ENCODE measurements at regions not wholly inside any gene's neighbourhood (a gene's known extent, or its start where the extent isn't known, plus 50 kb on each side); places are given as distances from the start of the nearest gene placed in this dataset.
"Not testable (repeated sequence)": the region's sequence is repeated elsewhere in the genome, so short reads cannot be mapped to it uniquely, and the experiment has no call there.

DNA sequence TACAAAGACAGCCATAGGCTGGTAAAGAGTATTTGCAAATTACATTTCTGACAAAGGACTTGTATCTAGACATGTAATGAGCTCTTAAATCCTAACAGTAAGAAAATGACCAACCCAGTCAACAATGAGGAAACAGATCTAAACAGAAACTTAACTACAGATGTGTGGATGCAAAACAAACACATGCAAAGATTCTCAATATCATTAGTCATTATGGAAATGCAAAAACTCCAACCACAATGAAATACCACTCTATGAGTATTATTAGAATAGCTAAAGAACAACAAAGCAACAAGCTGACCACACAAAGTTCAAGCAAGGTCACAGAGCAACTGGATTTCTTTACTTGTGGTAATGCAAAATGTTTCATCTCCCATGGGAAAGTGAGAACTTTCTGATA is 275.3 kb upstream of the DPP6 start:
- H3K36me3 Mint-ChIP-seq; intact Hi-C loops (cut with micrococcal nuclease); H3K27me3 Mint-ChIP-seq; H3K36me3 ChIP-seq (ENCODE audit: insufficient read depth, low read length); H3K27ac ChIP-seq (ENCODE audit: low read depth, low read length); H3K27ac Mint-ChIP-seq; H3K9me3 Mint-ChIP-seq; POLR2A ChIA-PET (ENCODE audit: partially characterized antibody); H3K4me3 ChIP-seq (ENCODE audit: low read length in 2 of 2); H3K4me3 Mint-ChIP-seq; DNase-seq; H3K9me3 ChIP-seq (ENCODE audit: control insufficient read depth in 1 of 2, low read length in 2 of 2); CTCF ChIA-PET (ENCODE audit: partially characterized antibody); H3K27me3 ChIP-seq (ENCODE audit: insufficient read depth, low read length); H3K4me1 ChIP-seq (ENCODE audit: insufficient read depth, low read length); H3K4me1 Mint-ChIP-seq: not testable (repeated sequence)

GRCh38 chr7:153797363-153797762 is 254.8 kb upstream of the DPP6 start:
- H3K27ac Mint-ChIP-seq; H3K27ac ChIP-seq (ENCODE audit: low read depth, low read length); H3K4me3 ChIP-seq (ENCODE audit: low read length in 2 of 2); H3K4me3 Mint-ChIP-seq; H3K27me3 Mint-ChIP-seq; CTCF ChIA-PET (ENCODE audit: partially characterized antibody); H3K27me3 ChIP-seq (ENCODE audit: insufficient read depth, low read length); DNase-seq; H3K36me3 ChIP-seq (ENCODE audit: insufficient read depth, low read length); POLR2A ChIA-PET (ENCODE audit: partially characterized antibody); H3K4me1 Mint-ChIP-seq; intact Hi-C loops (cut with micrococcal nuclease); H3K36me3 Mint-ChIP-seq; H3K9me3 Mint-ChIP-seq; H3K4me1 ChIP-seq (ENCODE audit: insufficient read depth, low read length); H3K9me3 ChIP-seq (ENCODE audit: control insufficient read depth in 1 of 2, low read length in 2 of 2): not testable (repeated sequence)

DNA sequence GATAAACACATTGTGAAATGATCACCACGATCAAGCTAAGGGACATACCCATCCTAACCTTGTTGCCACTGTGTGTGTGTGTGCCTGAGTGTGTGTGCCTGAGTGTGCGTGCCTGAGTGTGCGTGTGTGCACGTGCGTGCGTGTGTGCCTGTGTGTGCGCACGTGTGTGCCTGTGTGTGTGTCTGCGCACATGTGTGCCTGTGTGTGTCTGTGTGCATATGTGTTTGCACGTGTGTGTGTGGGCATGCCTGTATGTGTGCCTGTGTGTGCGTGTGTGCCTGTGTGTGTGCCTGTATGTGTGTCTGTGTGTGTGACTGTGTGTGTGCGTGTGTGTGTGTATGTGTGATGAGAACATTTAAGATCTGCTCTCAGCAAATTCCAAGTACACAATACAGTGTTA is 244.1 kb upstream of the DPP6 start:
- Mint-ChIP-seq H3K27me3 (no peaks in the 10 kb centered on the region), H3K4me1 (no peaks in the 10 kb centered on the region), H3K36me3 (no peaks in the 10 kb centered on the region), H3K9me3 (peaks cover 0 to 11% (median 3%) of the 10 kb centered on the region in 8 donors), H3K4me3 (no peak overlapping the region), H3K27ac (no peak overlapping the region)
- intact Hi-C loops (cut with micrococcal nuclease): no loop called here
- no peak overlapping the region for H3K27ac ChIP-seq (ENCODE audit: low read depth, low read length)
- ChIA-PET CTCF (ENCODE audit: partially characterized antibody) (no interaction called here), POLR2A (ENCODE audit: partially characterized antibody) (no interaction called here)
- H3K9me3 ChIP-seq (ENCODE audit: control insufficient read depth in 1 of 2, low read length in 2 of 2): no peaks in the 10 kb centered on the region
- H3K27me3 ChIP-seq (ENCODE audit: insufficient read depth, low read length): no peaks in the 10 kb centered on the region
- H3K4me1 ChIP-seq (ENCODE audit: insufficient read depth, low read length): no peaks in the 10 kb centered on the region
- H3K36me3 ChIP-seq (ENCODE audit: insufficient read depth, low read length): no peaks in the 10 kb centered on the region
- no peak overlapping the region for H3K4me3 ChIP-seq (ENCODE audit: low read length in 2 of 2)
- no peak for DNase-seq

DNA sequence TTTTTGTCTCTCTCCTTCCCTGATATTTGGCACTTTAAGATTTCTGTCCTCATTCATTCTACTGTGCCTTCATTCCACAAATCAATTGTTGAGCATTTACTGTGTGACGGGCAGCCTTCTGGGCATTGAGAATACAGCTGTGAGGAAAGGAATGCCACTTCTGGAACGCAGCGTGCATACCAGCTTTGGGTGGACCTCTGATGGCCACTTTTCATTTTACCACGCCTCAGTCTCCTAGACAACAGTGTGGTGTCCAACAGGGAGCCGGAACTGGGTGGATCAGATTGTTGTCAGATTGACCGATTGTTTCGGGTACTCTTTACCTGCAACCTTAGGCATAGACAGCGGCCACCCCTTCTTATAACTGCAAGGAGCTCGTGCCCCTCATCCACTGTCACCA is 222.7 kb upstream of the DPP6 start:
- no peak overlapping the region for H3K4me3 Mint-ChIP-seq
- CTCF ChIA-PET (ENCODE audit: partially characterized antibody): no interaction called here

DNA sequence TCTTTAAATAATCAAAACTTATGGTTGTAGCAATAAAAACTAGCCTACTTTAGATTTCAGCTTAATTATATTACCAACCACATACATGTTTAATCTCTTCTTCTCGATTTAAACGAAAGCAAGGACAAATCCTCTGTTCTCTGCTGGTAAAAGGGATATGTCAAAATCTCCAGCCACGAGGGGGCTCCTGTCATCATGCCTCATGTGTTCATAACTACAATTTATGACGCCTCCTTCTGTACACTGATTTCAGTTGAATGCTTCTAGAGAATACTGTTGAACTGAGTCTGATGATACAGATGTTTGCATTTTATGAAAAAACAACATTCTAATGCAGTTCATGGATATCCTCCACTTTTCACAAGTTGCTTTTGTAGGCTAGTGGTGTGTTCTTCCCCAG is 220.0 kb upstream of the DPP6 start:
- H3K4me3 Mint-ChIP-seq: no peak overlapping the region
- DNase-seq: no peak
- POLR2A ChIA-PET (ENCODE audit: partially characterized antibody): no interaction called here
- no peaks in the 10 kb centered on the region for H3K9me3 ChIP-seq (ENCODE audit: control insufficient read depth in 1 of 2, low read length in 2 of 2)
- no peaks in the 10 kb centered on the region for H3K4me1 Mint-ChIP-seq
- no peaks in the 10 kb centered on the region for H3K36me3 ChIP-seq (ENCODE audit: insufficient read depth, low read length)
- H3K27me3 ChIP-seq (ENCODE audit: insufficient read depth, low read length): no peaks in the 10 kb centered on the region
- no peaks in the 10 kb centered on the region for H3K36me3 Mint-ChIP-seq
- no peaks in the 10 kb centered on the region for H3K4me1 ChIP-seq (ENCODE audit: insufficient read depth, low read length)
- H3K27ac Mint-ChIP-seq: no peak overlapping the region
- intact Hi-C loops (cut with micrococcal nuclease): no loop called here
- CTCF ChIA-PET (ENCODE audit: partially characterized antibody): no interaction called here
- no peak overlapping the region for H3K27ac ChIP-seq (ENCODE audit: low read depth, low read length)
- H3K4me3 ChIP-seq (ENCODE audit: low read length in 2 of 2): no peak overlapping the region
- peaks cover 0 to 7% (median 3%) of the 10 kb centered on the region in 8 donors for H3K9me3 Mint-ChIP-seq
- H3K27me3 Mint-ChIP-seq: no peaks in the 10 kb centered on the region

More for the DNA sequence above, 222.7 kb upstream of the DPP6 start:
- H3K27ac Mint-ChIP-seq: no peak overlapping the region
- Histone ChIP-seq H3K4me1 (ENCODE audit: insufficient read depth, low read length) (no peaks in the 10 kb centered on the region), H3K27ac (ENCODE audit: low read depth, low read length) (no peak overlapping the region), H3K4me3 (ENCODE audit: low read length in 2 of 2) (no peak overlapping the region), H3K27me3 (ENCODE audit: insufficient read depth, low read length) (no peaks in the 10 kb centered on the region), H3K36me3 (ENCODE audit: insufficient read depth, low read length) (no peaks in the 10 kb centered on the region), H3K9me3 (ENCODE audit: control insufficient read depth in 1 of 2, low read length in 2 of 2) (no peaks in the 10 kb centered on the region)
- peak in 1 of 5 donors; percentile 29 for DNase-seq
- H3K4me1 Mint-ChIP-seq: no peaks in the 10 kb centered on the region
- intact Hi-C loops (cut with micrococcal nuclease): no loop called here
- POLR2A ChIA-PET (ENCODE audit: partially characterized antibody): no interaction called here
- no peaks in the 10 kb centered on the region for H3K36me3 Mint-ChIP-seq
- H3K9me3 Mint-ChIP-seq: peaks cover 0 to 7% (median 4%) of the 10 kb centered on the region in 8 donors
- H3K27me3 Mint-ChIP-seq: no peaks in the 10 kb centered on the region

GRCh38 chr7:153835103-153835502 is 217.1 kb upstream of the DPP6 start:
- Mint-ChIP-seq H3K4me1 (no peaks in the 10 kb centered on the region), H3K36me3 (no peaks in the 10 kb centered on the region), H3K27me3 (no peaks in the 10 kb centered on the region), H3K4me3 (no peak overlapping the region), H3K27ac (no peak overlapping the region), H3K9me3 (peaks cover 0 to 4% (median under 1%) of the 10 kb centered on the region in 8 donors)
- ChIA-PET CTCF (ENCODE audit: partially characterized antibody) (no interaction called here), POLR2A (ENCODE audit: partially characterized antibody) (no interaction called here)
- Histone ChIP-seq H3K27me3 (ENCODE audit: insufficient read depth, low read length) (no peaks in the 10 kb centered on the region), H3K4me1 (ENCODE audit: insufficient read depth, low read length) (no peaks in the 10 kb centered on the region), H3K9me3 (ENCODE audit: control insufficient read depth in 1 of 2, low read length in 2 of 2) (no peaks in the 10 kb centered on the region), H3K27ac (ENCODE audit: low read depth, low read length) (no peak overlapping the region), H3K36me3 (ENCODE audit: insufficient read depth, low read length) (no peaks in the 10 kb centered on the region), H3K4me3 (ENCODE audit: low read length in 2 of 2) (no peak overlapping the region)
- intact Hi-C loops (cut with micrococcal nuclease): no loop called here
- no peak for DNase-seq

GRCh38 chr7:153835712-153836265 is 216.4 kb upstream of the DPP6 start:
- ChIA-PET CTCF (ENCODE audit: partially characterized antibody) (no interaction called here), POLR2A (ENCODE audit: partially characterized antibody) (no interaction called here)
- Histone ChIP-seq H3K27me3 (ENCODE audit: insufficient read depth, low read length) (no peaks in the 10 kb centered on the region), H3K4me3 (ENCODE audit: low read length in 2 of 2) (no peak overlapping the region), H3K36me3 (ENCODE audit: insufficient read depth, low read length) (no peaks in the 10 kb centered on the region), H3K4me1 (ENCODE audit: insufficient read depth, low read length) (no peaks in the 10 kb centered on the region), H3K27ac (ENCODE audit: low read depth, low read length) (no peak overlapping the region), H3K9me3 (ENCODE audit: control insufficient read depth in 1 of 2, low read length in 2 of 2) (no peaks in the 10 kb centered on the region)
- no peaks in the 10 kb centered on the region for H3K36me3 Mint-ChIP-seq
- H3K27ac Mint-ChIP-seq: no peak overlapping the region
- DNase-seq: no peak
- intact Hi-C loops (cut with micrococcal nuclease): no loop called here
- H3K4me1 Mint-ChIP-seq: no peaks in the 10 kb centered on the region
- H3K4me3 Mint-ChIP-seq: no peak overlapping the region
- H3K9me3 Mint-ChIP-seq: peaks cover 0 to 4% (median under 1%) of the 10 kb centered on the region in 8 donors
- H3K27me3 Mint-ChIP-seq: no peaks in the 10 kb centered on the region

DNA sequence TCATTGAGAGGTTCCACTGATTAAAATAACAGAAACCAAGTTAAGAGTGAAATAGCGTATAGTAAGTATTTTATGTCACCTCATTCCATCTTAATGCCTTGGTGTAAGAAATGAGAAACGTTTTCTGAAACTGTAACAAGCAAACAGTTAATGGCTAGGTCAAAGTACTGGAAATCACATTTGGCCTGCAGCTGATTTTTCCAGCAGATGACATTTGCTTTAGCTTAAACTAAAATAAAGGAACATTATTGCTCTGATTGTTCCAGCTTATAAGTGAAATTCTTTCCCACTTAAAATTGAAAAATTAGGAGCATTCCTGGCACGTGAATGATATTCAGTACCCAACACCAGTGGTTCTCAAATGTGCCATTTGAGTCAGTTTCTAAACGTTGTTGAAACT is 213.6 kb upstream of the DPP6 start:
- no peaks in the 10 kb centered on the region for H3K36me3 Mint-ChIP-seq
- no peak overlapping the region for H3K4me3 Mint-ChIP-seq
- Histone ChIP-seq H3K36me3 (ENCODE audit: insufficient read depth, low read length) (no peaks in the 10 kb centered on the region), H3K9me3 (ENCODE audit: control insufficient read depth in 1 of 2, low read length in 2 of 2) (no peaks in the 10 kb centered on the region), H3K4me1 (ENCODE audit: insufficient read depth, low read length) (no peaks in the 10 kb centered on the region), H3K27me3 (ENCODE audit: insufficient read depth, low read length) (no peaks in the 10 kb centered on the region), H3K27ac (ENCODE audit: low read depth, low read length) (no peak overlapping the region), H3K4me3 (ENCODE audit: low read length in 2 of 2) (no peak overlapping the region)
- peaks cover 0 to 19% (median 6%) of the 10 kb centered on the region in 8 donors for H3K9me3 Mint-ChIP-seq
- H3K27me3 Mint-ChIP-seq: no peaks in the 10 kb centered on the region
- H3K4me1 Mint-ChIP-seq: no peaks in the 10 kb centered on the region
- no peak for DNase-seq
- POLR2A ChIA-PET (ENCODE audit: partially characterized antibody): no interaction called here
- CTCF ChIA-PET (ENCODE audit: partially characterized antibody): no interaction called here
- H3K27ac Mint-ChIP-seq: no peak overlapping the region
- intact Hi-C loops (cut with micrococcal nuclease): no loop called here

Measured in CD4-positive, alpha-beta memory T cell (primary cell).